OCI-LY1 (cell line): ENCODE measurements at regions not wholly inside any gene's neighbourhood (a gene's known extent, or its start where the extent isn't known, plus 50 kb on each side); places are given as distances from the start of the nearest gene placed in this dataset.

Source experiments
- H2AFZ ChIP-seq: fragments of 200-600 bp; sonication (generic), shearing (Covaris generic); 2 replicates; pipeline ENCODE4 v1.6.0; 2014; ENCODE audit warnings: antibody characterized with exemption, mild to moderate bottlenecking, low read length
- H3F3A ChIP-seq: fragments of 200-600 bp; sonication (generic), shearing (Covaris generic); 2 replicates; pipeline ENCODE4 v1.6.0; 2014; ENCODE audit warnings: mild to moderate bottlenecking, antibody characterized with exemption, low read length, moderate library complexity; ENCODE audit not compliant: insufficient read depth
- H3K27ac ChIP-seq: fragments of 200-600 bp; sonication (generic); 2 replicates; pipeline ENCODE4 v1.5.1; 2014; ENCODE audit warnings: low read length, mixed run types, mild to moderate bottlenecking, low read depth; ENCODE audit not compliant: poor library complexity, severe bottlenecking
- H3K27me3 ChIP-seq: fragments of 200-600 bp; sonication (generic); 2 replicates; pipeline ENCODE4 v1.6.0; 2014; ENCODE audit warnings: antibody characterized with exemption, mild to moderate bottlenecking, low read length, moderate library complexity; ENCODE audit not compliant: insufficient read depth
- H3K36me3 ChIP-seq: fragments of 200-600 bp; sonication (generic); 2 replicates; pipeline ENCODE4 v1.6.1; 2014; ENCODE audit warnings: mild to moderate bottlenecking, antibody characterized with exemption, low read length, moderate library complexity, mixed read lengths; ENCODE audit not compliant: insufficient read depth
- H3K4me1 ChIP-seq: fragments of 200-600 bp; sonication (generic); 2 replicates; pipeline ENCODE4 v1.5.1; 2014; ENCODE audit warnings: mild to moderate bottlenecking, low read length, moderate library complexity; ENCODE audit not compliant: insufficient read depth, severe bottlenecking
- H3K4me2 ChIP-seq: fragments of 200-600 bp; sonication (generic), shearing (Covaris generic); 2 replicates; pipeline ENCODE4 v1.6.1; 2014; ENCODE audit warnings: low read length
- H3K4me3 ChIP-seq: fragments of 200-600 bp; sonication (generic); 2 replicates; pipeline ENCODE4 v1.5.1; 2014; ENCODE audit warnings: low read length, low read depth, mild to moderate bottlenecking, mixed read lengths; ENCODE audit not compliant: poor library complexity, severe bottlenecking
- H3K79me2 ChIP-seq: fragments of 200-600 bp; shearing (Covaris generic); 2 replicates; pipeline ENCODE4 v1.6.1; 2016; ENCODE audit warnings: mixed run types, low read length, mixed read lengths; ENCODE audit not compliant: insufficient read depth
- H3K9ac ChIP-seq: fragments of 200-600 bp; sonication (generic), shearing (Covaris generic); 2 replicates; pipeline ENCODE4 v1.6.1; 2014; ENCODE audit warnings: mild to moderate bottlenecking, low read length, mixed read lengths
- H3K9me2 ChIP-seq: fragments of 200-600 bp; sonication (generic), shearing (Covaris generic); 2 replicates; pipeline ENCODE4 v1.6.1; 2014; ENCODE audit warnings: low read depth, mild to moderate bottlenecking, low read length, mixed read lengths
- H3K9me3 ChIP-seq: fragments of 200-600 bp; shearing (Covaris generic); 2 replicates; pipeline ENCODE4 v1.6.1; 2014; ENCODE audit warnings: low read length, mixed read lengths
- H4K20me1 ChIP-seq: fragments of 200-600 bp; sonication (generic), shearing (Covaris generic); 2 replicates; pipeline ENCODE4 v1.6.0; 2016; ENCODE audit warnings: mild to moderate bottlenecking, low read length; ENCODE audit not compliant: insufficient read depth
- CTCF ChIP-seq: fragments of 200-600 bp; sonication (generic), shearing (Covaris generic); IDR thresholded peaks from 2 replicates; pipeline ENCODE4 v1.5.1; 2017; ENCODE audit warnings: mild to moderate bottlenecking, antibody characterized with exemption, low read length, moderate library complexity, mixed read lengths
- EZH2 ChIP-seq: fragments of 200-600 bp; sonication (generic), shearing (Covaris generic); IDR thresholded peaks from 2 replicates; pipeline ENCODE4 v1.8.0; 2017; ENCODE audit warnings: borderline replicate concordance, mixed run types, mild to moderate bottlenecking, antibody characterized with exemption, low read length, moderate library complexity, mixed read lengths

- Histone ChIP-seq H3K27me3 (no peaks in the 10 kb centered on the region), H3K9me2 (no peaks in the 10 kb centered on the region), H3K4me3 (no peak overlapping the region), H3K79me2 (no peaks in the 10 kb centered on the region), H4K20me1 (no peaks in the 10 kb centered on the region), H3K9me3 (no peaks in the 10 kb centered on the region), H3K4me1 (no peaks in the 10 kb centered on the region), H3K4me2 (no peak overlapping the region), H3K27ac (no peak overlapping the region), H2AFZ (no peak overlapping the region), H3K9ac (no peak overlapping the region), H3K36me3 (no peaks in the 10 kb centered on the region), H3F3A (no peaks in the 10 kb centered on the region)
- TF ChIP-seq EZH2 (no peak), CTCF (no peak)
Measured at GRCh38 chr11:129295746-129296145, 79.9 kb upstream of the BARX2 start.

- TF ChIP-seq CTCF (no peak), EZH2 (no peak)
Measured at GRCh38 chr11:129292771-129293170, 82.9 kb upstream of the BARX2 start.

GRCh38 chr11:129292092-129292491, 83.6 kb upstream of the BARX2 start:
- no peak overlapping the region for H3K9ac ChIP-seq

More at GRCh38 chr11:129292771-129293170, 82.9 kb upstream of the BARX2 start:
- no peaks in the 10 kb centered on the region for H3K36me3 ChIP-seq
- H3K9me2 ChIP-seq: no peaks in the 10 kb centered on the region
- H3K4me3 ChIP-seq: no peak overlapping the region
- no peaks in the 10 kb centered on the region for H3K9me3 ChIP-seq
- H2AFZ ChIP-seq: no peak overlapping the region
- no peaks in the 10 kb centered on the region for H3K79me2 ChIP-seq
- no peak overlapping the region for H3K4me2 ChIP-seq
- H3K27me3 ChIP-seq: no peaks in the 10 kb centered on the region
- H3K4me1 ChIP-seq: no peaks in the 10 kb centered on the region
- no peaks in the 10 kb centered on the region for H3F3A ChIP-seq
- H3K9ac ChIP-seq: no peak overlapping the region
- no peak overlapping the region for H3K27ac ChIP-seq
- no peaks in the 10 kb centered on the region for H4K20me1 ChIP-seq

More at GRCh38 chr11:129292092-129292491, 83.6 kb upstream of the BARX2 start:
- Histone ChIP-seq H3K27me3 (no peaks in the 10 kb centered on the region), H3K9me3 (no peaks in the 10 kb centered on the region), H3F3A (no peaks in the 10 kb centered on the region), H4K20me1 (no peaks in the 10 kb centered on the region), H3K4me1 (no peaks in the 10 kb centered on the region), H3K4me3 (no peak overlapping the region), H3K4me2 (no peak overlapping the region), H3K9me2 (no peaks in the 10 kb centered on the region), H3K79me2 (no peaks in the 10 kb centered on the region), H3K36me3 (no peaks in the 10 kb centered on the region), H2AFZ (no peak overlapping the region), H3K27ac (no peak overlapping the region)
- no peak for TF ChIP-seq CTCF
- TF ChIP-seq EZH2: no peak
